ENCODE measurements at regions not wholly inside any gene's neighbourhood (a gene's known extent, or its start where the extent isn't known, plus 50 kb on each side); places are given as distances from the start of the nearest gene placed in this dataset.

GRCh38 chr9:79788662-79789061 is 216.9 kb downstream of the TLE4 start:
- no peak overlapping the region for H3K4me3 Mint-ChIP-seq

More at GRCh38 chr9:79788662-79789061, 216.9 kb downstream of the TLE4 start:
- no peak overlapping the region for H4K91ac ChIP-seq (ENCODE audit: insufficient read length, low read depth, low read length)
- no peak overlapping the region for H3K27ac ChIP-seq (ENCODE audit: insufficient read length, low read depth, low read length)
- H3K79me2 ChIP-seq (ENCODE audit: insufficient read depth, low read length) = no peaks in the 10 kb centered on the region
- no CpG with 5 or more reads among the region's 1 CpG for WGBS (ENCODE audit: extremely low coverage, insufficient read length, low lambda C conversion rate)
- no peak overlapping the region for H2BK20ac ChIP-seq (ENCODE audit: low read depth, low read length, poor library complexity, severe bottlenecking)
- no peak overlapping the region for H3K14ac ChIP-seq (ENCODE audit: insufficient read depth, low read length)
- no peak overlapping the region for H2BK120ac ChIP-seq (ENCODE audit: low read depth, low read length, poor library complexity, severe bottlenecking)
- no peak overlapping the region for H2BK15ac ChIP-seq (ENCODE audit: low read depth, low read length)
- H3K9me3 Mint-ChIP-seq = peaks cover 0 to 2% of the 10 kb centered on the region in 2 experiments; a peak in 2 of 5 replicates
- no peak overlapping the region for H2BK5ac ChIP-seq (ENCODE audit: insufficient read length, low read length)
- no peaks in the 10 kb centered on the region for H3K23me2 ChIP-seq (ENCODE audit: insufficient read length, low read depth, low read length, poor library complexity, severe bottlenecking)
- H3K79me1 ChIP-seq (ENCODE audit: insufficient read depth, low read depth, low read length, poor library complexity, severe bottlenecking) = no peaks in the 10 kb centered on the region
- no peak overlapping the region for H3T11ph ChIP-seq (ENCODE audit: low read length)
- TF ChIP-seq CTCF (conservative IDR thresholded peaks at IDR 0.05) = no peak
- H2AK5ac ChIP-seq (ENCODE audit: insufficient read length, low read length) = no peak overlapping the region
- no peak overlapping the region for H4K5ac ChIP-seq (ENCODE audit: insufficient read length, low read depth, low read length)
- no peak overlapping the region for H4K8ac ChIP-seq (replicated peaks; ENCODE audit: insufficient read length, low read depth, low read length)
- no peak for DNase-seq
- no peaks in the 10 kb centered on the region for H3K27me3 Mint-ChIP-seq (ENCODE audit: low read depth)
- H3K4me1 Mint-ChIP-seq = peaks cover 4% of the 10 kb centered on the region in 2 experiments; a peak in 2 of 4 replicates
- no peaks in the 10 kb centered on the region for H3K9me3 ChIP-seq (ENCODE audit: control insufficient read depth, low read depth, low read length)
- no peak overlapping the region for H3K56ac ChIP-seq (ENCODE audit: insufficient read length, low read depth, low read length)
- H3K27me3 ChIP-seq (ENCODE audit: insufficient read depth, low read length) = no peaks in the 10 kb centered on the region
- H3K4me1 ChIP-seq (ENCODE audit: insufficient read depth, low read length) = no peaks in the 10 kb centered on the region; the same call in 1 of the 2 replicates
- no peak overlapping the region for H3K4me2 ChIP-seq (ENCODE audit: insufficient read depth, insufficient read length, low read length)
- no peak overlapping the region for H3K27ac Mint-ChIP-seq
- H3K4ac ChIP-seq (ENCODE audit: low read depth, low read length) = no peak overlapping the region
- no peak overlapping the region for H3K9ac ChIP-seq (ENCODE audit: extremely low read depth, insufficient read length, low read length)
- H3K36me3 Mint-ChIP-seq (ENCODE audit: insufficient read depth in 1 of 3, low read depth in 3 of 3) = no peaks in the 10 kb centered on the region
- H3K18ac ChIP-seq (ENCODE audit: insufficient read length, low read depth, low read length) = no peak overlapping the region
- no peak overlapping the region for H2AFZ ChIP-seq (ENCODE audit: low read length)
- no peak overlapping the region for H2BK12ac ChIP-seq (ENCODE audit: insufficient read length, low read depth, low read length)
- no peaks in the 10 kb centered on the region for H4K20me1 ChIP-seq (ENCODE audit: control insufficient read depth, insufficient read depth, insufficient read length)
- no peak overlapping the region for H3K23ac ChIP-seq (ENCODE audit: insufficient read length, low read depth, low read length)

Data from H9 (cell line).